GM21723 (cell line): ENCODE measurements at regions not wholly inside any gene's neighbourhood (a gene's known extent, or its start where the extent isn't known, plus 50 kb on each side); places are given as distances from the start of the nearest gene placed in this dataset.

Experiments used
- ATAC-seq: cut with Tn5 transposase; IDR thresholded peaks from one replicate; pipeline ENCODE4 v1.9.1; 2021; ENCODE audit warnings: mild to moderate bottlenecking, moderate library complexity; ENCODE audit not compliant: unreplicated experiment

DNA sequence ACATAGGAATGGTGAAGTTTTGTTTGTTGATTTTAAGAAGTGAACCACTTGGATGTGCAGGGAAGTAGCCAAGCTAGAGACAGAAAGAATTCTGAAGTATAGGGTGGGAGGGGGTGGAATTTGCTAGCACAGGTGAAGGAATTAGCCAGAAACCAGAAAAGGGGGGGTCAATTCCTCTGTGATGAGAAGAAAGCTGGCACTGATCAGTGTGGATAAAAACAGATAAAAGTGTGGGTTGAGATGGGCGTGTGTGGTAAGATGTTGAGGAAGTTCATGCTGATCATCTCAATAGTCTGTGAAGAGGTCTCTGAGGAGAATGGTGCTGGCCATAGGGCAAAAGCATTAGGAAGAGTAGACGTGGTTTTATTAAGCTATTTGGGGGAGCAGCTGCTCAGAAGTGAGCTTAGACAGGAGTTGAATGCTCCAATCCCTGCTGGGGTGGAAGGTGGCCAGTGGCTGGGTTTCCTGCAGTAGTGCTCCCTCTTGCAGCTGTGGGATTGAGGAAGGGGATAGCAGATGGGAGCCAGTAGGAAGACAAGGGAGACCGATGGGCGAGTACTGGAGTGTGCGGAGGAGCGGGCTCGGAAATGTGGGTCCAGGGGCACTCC lies 88.7 kb upstream of the ELL2 start:
- no peak for ATAC-seq

DNA sequence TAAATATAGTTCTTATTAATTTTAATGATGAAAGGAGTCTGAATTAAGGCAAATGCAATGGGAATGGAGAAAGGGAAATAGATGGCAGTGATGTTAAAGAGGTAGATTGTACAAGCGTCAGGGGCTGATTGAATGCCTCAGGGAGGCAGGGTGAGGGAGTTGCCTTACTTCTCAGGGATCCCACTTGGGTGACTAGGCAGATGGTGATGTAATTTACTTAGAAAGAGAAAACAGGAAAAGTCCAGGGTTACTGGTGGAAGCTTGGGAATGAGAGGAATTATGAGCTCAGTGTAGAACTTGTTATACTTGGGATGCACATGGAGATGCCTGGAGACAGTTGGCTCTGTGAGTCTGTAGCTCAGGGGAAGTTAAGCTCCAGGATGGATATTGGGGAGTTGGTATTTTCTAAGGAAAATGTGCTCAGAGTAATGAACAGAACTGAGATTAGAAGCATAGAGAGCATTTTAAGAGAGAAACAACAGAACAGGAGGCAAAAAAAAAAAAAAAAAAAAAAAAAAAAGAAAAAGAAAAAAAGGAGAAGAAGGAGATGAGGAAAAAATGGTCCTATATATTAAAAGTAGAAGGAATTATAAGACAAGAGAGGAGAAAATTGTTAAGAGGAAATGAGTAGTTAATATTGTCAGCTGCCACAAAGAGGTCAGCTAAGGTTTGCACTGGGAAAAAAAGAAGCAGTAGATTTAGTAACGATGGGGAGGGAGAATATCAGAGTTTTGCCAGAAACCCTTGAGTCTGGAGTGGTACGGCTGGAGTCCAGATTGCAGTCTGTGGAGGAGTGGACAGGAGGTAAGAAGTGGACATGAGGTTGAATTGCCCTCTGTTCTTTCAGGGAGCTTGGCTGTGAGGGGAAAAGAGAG lies 88.0 kb upstream of the ELL2 start:
- ATAC-seq: no peak

DNA sequence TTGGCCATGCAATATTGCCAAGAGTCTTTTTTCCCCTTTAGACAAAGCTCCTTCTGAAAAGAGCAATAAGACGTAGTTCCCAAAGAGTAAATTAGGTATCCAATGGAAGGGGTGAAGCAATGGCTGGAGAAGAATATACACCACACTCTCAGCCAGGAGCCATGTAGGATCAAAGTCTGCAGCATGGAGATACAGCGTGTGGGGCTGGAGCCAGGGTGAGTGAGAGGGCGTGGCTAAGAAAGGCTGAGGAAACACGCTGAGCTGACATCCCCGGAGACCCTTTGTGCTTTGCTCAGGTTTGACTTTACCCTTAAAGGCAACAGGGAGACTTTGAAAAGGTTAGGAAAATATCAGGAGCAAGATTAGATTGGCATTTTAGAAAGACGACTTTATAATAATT lies 87.1 kb upstream of the ELL2 start:
- no peak for ATAC-seq

DNA sequence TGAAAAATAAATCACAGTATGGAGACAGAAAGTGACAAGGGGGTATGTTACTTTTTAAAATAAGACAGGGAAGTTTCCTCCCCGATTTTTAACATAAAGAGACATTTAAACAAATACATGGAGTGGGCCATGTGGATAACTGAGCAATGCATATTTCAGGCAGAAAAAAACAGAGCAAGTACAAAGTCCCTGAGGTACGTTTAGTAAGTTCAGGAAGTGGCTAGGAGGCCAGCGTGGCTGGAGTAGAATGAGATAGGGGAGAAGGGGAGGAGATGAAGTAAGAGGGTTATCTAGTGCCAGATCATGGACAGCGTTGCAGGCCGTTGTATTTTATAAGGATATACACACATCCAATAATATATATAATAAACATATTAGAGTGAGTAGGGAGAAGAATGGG lies 84.2 kb upstream of the ELL2 start:
- no peak for ATAC-seq

DNA sequence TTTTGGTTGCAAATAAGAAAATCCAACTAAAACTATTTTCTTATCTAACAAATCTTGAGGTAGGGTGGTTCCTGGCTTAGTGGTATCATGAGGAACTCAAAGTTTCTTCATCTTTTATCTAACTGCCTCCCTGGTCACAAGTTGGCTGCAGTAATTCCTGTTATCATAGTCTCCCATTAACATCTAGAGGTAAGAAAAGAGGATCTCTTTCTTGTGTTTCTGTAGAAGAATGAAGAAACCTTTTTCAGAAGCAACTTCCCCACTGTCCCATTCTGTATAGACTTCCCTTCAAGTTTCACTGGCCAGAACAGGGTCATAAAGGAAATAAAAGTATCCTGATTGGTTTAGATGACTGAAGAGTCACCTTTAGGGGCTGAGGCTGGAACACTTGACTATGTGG lies 81.8 kb upstream of the ELL2 start:
- no peak for ATAC-seq

DNA sequence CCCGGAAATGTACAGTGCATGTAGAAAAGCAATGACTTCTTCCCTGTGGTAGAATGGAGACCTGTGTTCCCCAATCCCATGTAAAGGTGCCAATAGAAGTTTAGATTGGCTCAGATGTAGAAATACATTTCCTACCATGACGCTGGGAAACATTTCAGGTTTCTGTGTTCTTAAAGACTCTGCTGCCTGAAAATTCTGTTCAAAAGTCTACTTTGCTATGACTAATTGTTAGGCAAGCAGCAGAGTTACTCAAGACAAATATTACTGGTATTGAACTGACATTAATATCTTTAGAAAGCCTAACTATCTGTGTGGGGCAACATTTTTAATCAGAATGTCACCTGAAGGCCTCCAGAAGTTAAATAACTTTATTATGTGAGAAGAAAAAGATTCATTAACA lies 75.5 kb upstream of the ELL2 start:
- ATAC-seq: no peak

DNA sequence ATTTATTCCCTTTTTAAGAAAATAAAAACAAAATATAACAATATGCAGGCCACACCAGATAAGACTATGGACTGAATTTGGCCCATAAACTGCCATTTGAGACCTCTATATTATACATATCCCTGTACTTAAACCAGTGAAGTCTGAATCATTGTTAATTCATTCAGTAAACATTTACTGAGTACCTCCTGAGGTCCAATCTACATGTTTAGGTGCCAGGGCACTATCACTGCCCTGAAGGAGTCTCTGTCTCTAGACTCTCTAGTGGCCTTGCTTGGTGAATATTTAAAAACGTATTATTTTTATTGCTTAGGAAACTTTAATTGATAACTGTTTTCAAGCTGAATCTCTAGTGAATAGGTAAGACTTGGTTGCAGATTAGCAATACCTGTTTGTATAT lies 74.7 kb upstream of the ELL2 start:
- ATAC-seq: no peak

DNA sequence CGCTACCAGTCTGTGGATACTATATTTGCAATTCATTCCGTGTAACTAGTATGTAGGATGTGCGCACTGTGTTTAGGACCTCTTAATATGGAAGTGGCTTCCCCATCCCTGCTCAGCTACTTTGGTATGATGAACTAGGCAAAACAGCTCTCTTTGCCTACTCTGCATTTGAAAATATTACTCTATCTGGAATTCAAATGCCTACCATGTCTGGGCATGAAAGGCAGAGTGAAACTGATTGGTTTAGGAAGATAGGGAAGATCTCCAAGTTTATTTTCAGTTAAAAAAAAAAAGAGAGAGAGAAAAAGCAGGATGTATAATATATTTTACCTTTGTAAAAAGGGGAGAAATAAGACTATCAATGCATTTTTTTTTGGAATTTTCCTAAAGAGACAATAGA lies 74.1 kb upstream of the ELL2 start:
- ATAC-seq: no peak

DNA sequence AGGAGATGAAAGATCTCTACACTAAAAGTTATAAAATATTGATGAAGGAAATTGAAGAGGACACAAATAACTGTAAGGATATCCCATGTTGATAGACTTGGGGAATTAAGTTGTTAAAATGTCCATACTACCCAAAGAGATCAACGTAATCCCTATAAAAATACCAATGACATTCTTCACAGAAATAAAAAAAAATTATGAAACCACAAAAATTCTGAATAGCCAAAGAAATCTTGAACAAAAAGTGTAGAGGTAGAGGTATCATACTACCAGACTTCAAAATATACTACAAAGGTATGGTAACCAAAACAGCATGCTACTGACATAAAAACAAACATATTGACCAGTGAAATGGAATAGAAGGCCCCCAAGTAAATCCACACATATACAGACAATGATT lies 71.5 kb upstream of the ELL2 start:
- no peak for ATAC-seq

DNA sequence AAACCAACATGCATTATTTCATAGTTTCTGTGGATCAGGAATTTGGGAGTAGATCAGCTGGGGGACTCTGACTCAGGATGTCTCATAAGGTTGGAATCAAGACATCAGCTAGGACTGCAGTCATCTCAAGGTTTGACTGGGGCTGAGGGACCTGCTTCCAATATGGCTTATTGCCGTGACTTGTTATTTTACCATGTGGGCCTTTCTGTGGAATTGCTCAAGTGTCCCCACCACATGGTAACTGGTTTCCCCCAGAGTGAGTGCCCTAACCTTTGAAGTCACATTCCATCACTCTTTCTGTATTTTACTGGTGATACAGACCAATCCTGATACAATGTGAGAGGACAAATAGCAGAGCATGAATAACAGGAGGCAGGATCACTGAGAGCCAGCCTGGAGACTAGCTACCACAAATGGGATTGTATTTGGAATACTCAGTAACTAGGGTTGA lies 70.2 kb upstream of the ELL2 start:
- no peak for ATAC-seq

DNA sequence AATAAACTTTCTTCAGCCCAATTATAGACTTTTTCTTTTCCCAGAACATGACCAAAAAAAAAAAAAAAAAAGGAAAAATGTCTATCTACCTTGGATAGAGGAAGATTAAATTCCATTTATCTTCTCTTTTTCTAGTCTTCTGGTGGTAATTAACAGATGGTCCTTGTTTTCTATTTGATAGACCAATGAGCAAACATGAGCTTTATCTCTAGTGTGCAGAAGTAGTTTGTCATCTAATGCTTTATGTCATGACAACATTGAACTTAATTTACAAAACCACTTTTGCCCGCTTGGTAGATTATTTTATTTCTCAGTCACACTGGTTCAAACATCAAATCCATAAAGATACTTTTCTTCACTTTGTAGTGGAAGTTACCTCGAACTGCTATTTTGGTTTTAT lies 69.5 kb upstream of the ELL2 start:
- ATAC-seq: no peak

DNA sequence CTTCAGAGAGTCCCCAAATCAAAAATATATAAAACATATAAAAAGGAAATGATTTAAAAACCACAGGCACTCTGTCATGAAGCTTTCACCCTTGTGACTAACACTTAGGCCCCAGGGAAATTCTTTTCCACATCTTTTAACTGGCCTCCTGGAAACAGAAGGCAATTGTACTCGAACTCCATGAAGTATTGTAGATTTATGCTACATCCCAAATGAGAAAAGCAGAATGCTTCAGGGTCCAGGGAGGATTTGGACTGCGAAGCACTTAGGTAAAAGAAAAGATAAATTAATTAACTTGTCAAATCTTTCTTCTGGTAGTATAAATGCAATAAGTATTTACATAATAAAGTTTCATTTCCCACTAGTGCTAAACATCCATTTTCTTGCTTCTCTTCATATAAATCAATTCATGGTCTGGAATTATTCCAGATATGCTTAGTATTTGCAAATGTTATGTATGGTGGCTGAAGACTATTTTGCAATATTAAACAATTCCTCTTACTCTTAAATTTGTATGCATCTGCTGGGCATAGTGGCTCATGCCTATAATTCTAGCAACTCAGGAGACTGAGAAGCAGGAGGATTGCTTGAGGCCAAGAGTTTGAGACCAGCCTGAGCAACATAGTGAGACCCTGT lies 64.9 kb upstream of the ELL2 start:
- no peak for ATAC-seq

DNA sequence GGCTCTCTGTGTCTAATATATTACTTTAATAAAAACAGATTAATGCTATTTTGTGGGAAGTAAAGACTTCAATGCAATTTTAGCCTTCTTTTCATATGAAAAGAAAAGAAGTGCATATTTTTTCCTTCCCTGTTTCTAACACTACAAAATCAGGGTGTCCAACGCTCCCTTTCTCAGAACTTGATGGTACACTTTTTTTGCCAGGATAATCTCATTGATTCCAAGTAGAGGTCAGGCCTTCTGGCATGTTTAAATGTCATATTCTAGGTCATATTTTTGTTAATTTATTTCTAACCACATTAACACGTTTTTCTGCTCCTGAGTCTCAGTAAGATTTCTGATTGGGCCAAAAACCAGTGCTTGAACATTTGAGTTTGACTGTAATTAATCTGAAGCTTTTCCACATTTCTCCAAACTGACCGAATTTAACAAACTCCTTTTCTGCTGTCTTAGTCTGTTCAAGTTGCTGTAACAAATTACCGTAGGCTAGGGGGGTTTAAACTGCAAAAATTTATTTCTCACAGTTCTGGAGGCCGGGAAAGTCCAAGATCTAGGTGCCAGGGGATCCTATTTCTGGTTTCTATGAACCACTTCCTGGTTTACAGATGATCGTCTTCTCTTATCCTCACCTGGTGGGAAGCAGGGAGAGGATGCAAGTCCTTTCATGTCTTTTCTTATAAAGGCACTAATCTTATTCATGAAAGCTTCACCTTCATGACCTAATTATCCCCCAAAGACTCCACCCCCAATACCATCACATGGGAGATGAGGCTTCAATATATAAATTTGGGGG lies 63.2 kb upstream of the ELL2 start:
- no peak for ATAC-seq

DNA sequence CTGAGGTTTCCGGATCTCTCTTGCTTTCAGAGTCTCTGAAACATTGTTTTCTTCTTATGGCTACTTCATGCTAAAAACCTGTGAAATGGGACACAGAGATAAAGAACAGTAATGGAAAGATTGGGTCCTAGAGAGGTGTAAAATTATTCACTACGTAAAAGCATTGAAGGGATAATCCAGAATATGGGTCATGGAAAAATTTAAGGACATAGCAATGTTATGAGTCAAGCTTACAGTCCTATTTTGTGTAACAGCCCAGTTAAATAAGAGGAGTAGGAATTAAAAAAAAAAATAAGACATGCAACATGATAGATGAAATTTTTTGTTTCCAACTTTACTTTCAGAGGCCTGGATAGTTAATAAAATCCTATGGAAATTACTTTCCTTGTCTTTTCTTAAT lies 61.9 kb upstream of the ELL2 start:
- no peak for ATAC-seq

DNA sequence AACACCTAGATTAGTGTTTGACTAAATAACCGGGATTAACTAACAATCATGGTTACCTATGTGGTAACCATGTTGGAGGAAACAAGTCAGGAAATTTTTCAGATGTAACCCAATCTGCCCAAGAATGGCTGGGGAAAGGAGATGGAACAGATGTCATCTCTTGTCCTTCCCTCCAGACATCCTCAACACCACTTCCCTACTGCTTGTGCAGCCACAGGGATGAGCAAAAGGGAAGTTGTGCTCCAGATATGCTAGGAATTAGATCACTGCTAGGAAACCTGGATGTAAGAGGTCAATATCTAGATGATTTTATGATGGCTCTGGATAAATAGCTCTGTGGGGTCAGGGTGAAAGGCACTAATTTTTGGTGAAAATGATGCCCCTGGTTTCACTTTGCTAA lies 61.3 kb upstream of the ELL2 start:
- no peak for ATAC-seq

DNA sequence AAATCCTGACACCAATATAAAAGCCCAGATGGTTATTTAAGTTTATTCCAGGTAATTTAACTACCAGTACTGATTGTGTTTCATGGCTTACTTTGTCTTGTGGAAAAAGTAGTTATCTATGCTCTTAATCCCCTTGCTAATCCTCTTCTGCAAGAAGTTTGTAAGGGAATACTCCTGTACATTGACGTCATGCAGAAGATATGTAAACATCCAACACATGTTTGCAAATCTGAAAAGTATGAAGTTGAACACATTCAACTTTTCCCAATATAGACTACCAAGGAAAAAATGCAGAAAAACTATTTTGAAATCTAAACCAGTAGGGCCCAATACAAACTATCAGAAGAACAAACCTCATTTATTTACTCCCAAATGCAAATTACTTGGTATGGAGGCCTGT lies 56.3 kb upstream of the ELL2 start:
- no peak for ATAC-seq

DNA sequence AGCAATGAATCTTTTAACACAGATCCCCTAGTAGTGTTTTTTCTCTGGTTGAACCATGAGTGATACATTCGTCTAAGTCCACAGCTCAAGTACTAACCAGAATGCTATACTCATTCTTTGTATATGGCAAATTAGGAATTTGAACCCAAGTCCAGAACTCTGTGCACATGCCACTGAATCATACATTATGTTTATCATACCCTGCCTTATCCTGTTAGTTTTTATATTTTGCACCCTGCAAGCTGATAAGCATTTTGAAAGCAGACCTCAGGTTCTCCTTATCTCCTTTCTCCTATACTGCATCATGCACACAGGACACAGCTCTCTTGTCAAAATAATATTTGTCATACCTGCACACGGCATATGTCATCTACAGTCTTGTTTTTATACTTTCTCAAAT lies 54.6 kb upstream of the ELL2 start:
- no peak for ATAC-seq

DNA sequence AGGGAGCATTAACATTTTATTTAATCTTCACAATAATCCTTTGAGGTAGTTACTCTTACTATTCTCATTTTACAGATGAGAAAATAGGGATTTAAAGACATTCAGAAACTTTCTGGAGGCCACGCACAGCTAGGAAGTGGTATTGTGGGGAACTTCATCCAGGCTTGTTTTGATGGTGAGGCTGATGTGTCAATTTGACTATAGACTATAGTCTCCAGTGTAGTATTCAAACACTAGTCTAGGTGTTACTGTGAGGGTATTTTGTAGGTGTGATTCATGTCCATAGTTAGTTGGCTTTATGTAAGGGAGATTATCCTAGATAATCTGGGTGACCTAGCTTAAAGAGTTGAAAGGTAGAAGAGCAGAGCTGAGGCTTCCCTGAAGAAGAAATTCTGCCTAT lies 54.1 kb upstream of the ELL2 start:
- ATAC-seq: no peak

DNA sequence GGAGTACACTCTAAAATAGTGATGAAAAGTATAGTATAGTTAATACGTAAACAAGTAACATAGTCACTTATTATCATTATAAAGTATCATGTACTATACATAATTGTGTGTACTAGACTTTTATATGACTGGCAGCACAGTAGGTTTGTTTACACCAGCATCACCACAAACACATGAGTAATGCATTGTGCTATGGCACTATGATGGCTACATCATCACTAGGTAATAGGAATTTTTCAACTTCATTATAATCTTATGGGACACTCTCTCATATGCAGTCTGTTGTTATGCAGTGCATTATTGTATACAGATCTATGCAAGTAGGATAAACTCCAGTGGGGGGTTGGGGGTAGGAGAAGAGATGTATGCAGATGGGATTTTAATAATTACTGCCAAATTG lies 52.7 kb upstream of the ELL2 start:
- ATAC-seq: no peak

DNA sequence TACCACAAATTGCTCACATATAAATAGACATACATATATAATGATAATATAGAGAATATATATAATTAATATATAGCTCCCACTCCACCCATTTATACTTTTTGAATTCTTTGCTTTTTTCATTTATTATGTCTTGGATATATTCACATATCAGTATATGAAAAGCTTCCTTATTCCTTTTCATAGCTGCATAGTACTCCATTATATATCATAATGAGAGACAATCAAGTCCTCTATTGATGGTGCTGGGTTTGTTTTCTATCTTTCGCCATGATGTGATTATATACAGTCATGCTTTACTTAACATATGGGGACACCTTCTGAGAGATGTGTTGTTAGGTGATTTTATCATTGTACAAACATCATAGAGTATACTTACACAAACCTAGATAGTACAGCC lies 51.6 kb upstream of the ELL2 start:
- ATAC-seq: no peak

DNA sequence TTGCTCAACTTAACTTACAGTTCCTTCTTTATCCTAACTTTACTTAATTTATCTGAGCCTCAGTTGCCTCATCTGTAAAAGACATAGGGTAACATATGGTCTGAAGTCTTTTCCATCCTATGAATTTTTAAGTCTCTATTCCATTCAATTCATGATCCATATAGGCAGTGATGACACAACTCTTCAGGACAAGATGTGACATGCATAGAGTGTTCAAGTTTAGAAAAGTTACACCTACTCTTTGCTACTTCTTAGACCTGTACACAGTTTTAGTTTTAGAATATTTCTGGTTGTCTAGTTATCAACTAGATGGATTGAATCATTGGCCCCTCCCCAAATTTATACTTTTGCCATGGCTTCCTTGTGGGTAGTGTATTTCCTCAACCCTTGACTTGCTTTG lies 50.7 kb upstream of the ELL2 start:
- no peak for ATAC-seq
